GM21825 (cell line): ENCODE measurements at regions not wholly inside any gene's neighbourhood (a gene's known extent, or its start where the extent isn't known, plus 50 kb on each side); places are given as distances from the start of the nearest gene placed in this dataset.
"Not testable (repeated sequence)": the region's sequence is repeated elsewhere in the genome, so short reads cannot be mapped to it uniquely, and the experiment has no call there.

Experiments used
- ATAC-seq: cut with Tn5 transposase; IDR thresholded peaks from one replicate; pipeline ENCODE4 v1.9.1; 2021; ENCODE audit warnings: mild to moderate bottlenecking, moderate library complexity; ENCODE audit not compliant: unreplicated experiment

GRCh38 chr13:81637457-81637856 lies 1296.5 kb upstream of the SPRY2 start:
- no peak for ATAC-seq

- ATAC-seq, result no peak
Measured at GRCh38 chr13:81636120-81636519, 1295.2 kb upstream of the SPRY2 start.

- ATAC-seq, result no peak
Measured at GRCh38 chr13:81615031-81615430, 1274.1 kb upstream of the SPRY2 start.

DNA sequence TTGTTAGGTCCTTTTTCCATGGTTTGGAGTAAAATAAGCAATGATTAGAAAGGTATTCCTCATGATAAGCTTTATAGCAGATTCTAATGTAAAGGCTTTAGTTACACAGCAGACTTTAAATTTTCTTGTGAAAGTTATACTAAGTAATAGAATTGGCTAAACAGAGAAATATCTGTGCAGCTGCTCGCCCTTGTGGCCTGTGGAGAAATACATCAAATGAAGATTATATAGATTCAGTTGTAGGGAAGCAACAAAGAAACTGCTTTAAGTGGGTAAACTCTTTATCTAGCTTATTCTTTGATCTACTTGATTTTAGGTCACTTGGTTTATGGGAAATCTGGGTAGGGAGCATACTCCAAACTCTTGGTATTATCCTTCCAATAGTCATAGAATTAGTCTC lies 1269.7 kb upstream of the SPRY2 start:
- ATAC-seq, result no peak

DNA sequence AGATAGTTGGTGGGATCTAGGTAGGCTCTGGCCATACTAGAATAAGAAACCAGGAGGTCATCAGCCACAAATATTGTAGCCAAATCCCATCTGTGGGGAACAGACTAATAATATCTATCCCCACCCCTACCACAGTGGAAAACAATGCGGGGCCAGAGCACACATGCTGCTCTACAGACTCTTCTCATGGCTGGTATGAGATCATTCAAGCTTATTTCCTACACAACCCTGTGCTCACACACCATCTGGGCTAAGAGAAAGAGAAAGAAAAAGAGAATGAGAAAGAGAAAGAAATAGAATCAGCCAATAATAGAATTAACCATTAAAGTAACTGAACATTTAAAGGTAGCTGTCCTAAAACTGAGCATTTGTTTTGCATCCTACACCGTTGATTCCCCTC lies 1268.4 kb upstream of the SPRY2 start:
- no peak for ATAC-seq

- ATAC-seq, result no peak
Measured at GRCh38 chr13:81606074-81606473, 1265.1 kb upstream of the SPRY2 start.

DNA sequence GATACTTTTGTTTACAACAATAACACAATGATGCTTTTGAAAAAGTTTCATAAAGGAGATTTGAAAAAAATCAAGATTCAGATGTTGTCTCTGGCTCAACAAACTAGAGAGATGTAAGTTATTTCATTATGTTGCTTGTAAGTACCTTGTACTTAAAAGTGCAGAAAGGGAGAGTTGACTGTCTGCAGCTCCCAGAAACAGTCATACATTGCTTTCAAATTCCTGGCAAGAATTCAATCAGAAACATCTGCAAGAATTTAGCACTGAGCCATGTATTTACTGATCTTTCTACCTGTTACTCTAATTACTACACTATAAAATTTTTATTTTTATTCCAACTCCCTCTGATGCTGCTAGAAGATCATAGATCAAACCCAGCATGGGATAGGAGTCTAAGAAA lies 1261.3 kb upstream of the SPRY2 start:
- no peak for ATAC-seq

DNA sequence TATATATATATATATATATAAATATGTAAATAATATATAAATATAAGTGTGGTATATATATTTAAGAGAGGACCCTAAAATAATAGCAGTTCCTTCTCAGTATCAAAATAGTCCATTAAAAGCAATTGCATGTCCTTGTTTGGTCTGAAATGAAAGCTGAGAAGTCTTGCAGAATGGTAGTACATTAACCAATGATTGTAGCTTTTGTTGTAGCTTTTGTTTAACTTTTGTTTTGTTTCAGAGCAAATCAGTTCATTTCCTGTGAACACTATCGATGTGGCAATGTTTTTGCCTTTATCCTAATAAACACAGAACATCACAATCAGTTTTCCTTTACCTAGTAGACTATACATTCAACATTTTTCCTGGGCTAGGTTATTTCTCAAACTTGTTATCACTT lies 1256.2 kb upstream of the SPRY2 start:
- ATAC-seq, result no peak

- ATAC-seq, result no peak
Measured at GRCh38 chr13:81596224-81596753, 1255.4 kb upstream of the SPRY2 start.

DNA sequence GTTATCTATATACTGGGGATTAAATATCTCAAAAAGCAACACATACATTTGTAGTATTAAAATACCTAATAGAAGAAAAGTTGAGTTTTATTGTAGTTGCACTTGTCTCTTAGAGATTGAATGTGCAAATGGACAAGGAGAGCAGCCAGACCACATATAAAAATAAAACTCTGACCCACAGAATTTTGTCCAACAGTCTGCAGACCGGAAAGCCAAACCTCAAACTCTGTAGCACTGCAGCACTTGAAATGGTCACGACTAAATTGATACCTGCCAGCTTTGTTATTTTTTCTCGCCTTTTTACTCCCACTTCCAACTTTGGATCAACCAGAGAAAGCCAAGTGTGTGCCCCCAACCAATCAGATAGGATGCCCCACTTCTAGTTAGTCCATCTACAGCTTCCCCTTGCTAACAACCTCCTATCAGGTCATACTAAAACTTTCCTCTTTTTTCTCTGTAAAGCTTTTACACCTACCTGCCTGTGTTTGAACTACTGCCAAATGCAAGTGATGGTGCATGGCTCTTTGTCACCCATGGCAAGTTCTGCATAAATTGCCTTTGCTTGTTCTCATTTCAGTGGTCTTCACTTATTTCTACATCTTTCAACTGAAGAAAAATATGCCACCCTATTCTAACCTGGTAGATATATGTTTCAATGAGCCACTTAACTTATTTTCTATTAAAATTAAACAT lies 1250.7 kb upstream of the SPRY2 start:
- ATAC-seq, result no peak

- ATAC-seq, result no peak
Measured at GRCh38 chr13:81582381-81582780, 1241.5 kb upstream of the SPRY2 start.

- no peak for ATAC-seq
Measured at GRCh38 chr13:81577601-81578195, 1236.8 kb upstream of the SPRY2 start.

DNA sequence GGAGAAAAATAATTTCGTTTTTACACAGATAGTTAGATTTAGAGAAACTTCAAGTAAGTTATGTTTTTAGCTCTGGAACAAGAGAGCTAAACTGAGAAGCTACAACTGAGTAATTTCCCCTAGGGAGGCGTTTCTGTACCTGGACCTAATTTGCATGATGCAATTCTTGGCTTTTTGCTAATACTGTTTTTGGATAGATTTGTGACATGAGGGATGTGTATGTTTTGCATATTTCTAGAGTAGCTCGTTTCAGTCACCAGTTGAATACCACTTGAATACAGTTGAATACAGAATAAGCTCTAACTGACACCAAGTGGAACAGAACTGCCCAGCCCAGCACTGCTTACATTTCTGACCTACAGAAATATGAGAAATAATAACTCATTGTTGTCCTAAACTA lies 1227.9 kb upstream of the SPRY2 start:
- no peak for ATAC-seq

- no peak for ATAC-seq
Measured at GRCh38 chr13:81565849-81566248, 1224.9 kb upstream of the SPRY2 start.

DNA sequence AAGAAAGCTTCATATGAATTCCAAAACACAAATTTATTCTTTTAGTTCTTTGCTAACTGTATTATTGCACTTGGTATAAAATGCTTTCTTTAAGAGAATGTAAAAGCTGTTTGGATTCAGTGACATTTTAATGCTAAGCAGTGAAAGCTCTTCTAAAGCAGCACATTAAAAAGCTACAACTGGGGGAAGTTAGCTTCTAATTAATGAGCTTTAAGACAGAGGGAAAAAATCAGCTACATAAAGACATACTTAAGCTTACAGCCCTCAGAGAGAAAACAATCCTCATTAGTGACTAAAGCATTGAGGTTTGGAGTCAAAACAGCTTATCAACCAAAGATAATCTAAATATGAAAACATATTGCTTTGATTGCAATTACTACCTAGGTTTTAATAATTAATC lies 1222.2 kb upstream of the SPRY2 start:
- ATAC-seq, result no peak

DNA sequence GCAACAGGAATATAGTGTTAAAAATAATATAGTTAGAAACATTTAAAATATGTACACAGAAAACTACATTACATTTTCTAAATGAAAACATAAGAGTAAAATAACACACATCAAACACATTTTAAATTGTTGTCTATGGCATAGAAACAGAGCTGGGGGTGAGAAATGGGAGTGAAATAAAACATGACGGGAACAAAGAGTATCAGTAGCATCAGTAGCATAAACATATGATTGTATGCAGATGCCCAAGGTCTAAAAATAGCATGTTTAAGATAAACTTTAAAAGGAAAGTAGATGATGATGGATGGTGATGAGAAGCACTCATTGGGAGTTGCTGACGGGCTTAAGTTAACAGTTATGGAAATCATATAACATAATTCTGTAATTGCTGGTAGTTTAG lies 1221.7 kb upstream of the SPRY2 start:
- no peak for ATAC-seq

DNA sequence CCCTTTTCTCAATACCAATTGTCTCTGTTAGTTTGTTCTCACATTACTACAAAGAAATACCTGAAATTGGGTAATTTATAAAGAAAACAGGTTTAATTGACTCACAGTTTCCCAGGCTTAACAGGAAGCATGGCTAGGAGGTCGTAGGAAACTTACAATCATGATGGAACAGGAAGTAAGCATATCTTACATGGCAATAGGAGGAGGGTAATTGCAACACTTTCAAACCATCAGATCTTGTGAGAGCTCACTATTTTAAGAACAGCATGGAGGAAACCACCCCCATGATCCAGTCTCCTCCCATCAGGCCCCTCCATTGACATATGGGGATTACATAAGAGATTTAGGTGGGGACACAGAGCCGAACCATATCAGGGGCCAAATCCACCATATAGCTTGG lies 1210.1 kb upstream of the SPRY2 start:
- no peak for ATAC-seq

GRCh38 chr13:81546294-81546693 lies 1205.4 kb upstream of the SPRY2 start:
- not testable (repeated sequence) for ATAC-seq

DNA sequence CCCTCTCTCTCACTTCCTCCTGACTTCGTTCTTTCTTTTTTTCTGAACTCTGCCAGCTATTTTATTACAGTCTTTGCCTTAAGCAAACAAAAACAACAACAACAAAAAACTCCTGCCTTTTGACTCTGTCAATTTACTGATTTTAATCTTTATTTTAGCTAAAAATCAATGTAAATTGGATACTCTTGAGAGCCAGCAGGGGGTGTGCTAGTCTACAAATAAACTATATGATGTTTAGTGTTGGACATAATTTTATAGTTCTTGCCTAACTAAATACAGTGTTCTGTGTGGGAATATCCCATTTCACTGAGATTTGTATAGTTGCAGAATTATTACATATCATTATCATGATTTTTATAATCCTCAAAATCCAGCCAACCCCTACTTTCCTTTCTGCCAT lies 1199.9 kb upstream of the SPRY2 start:
- no peak for ATAC-seq

DNA sequence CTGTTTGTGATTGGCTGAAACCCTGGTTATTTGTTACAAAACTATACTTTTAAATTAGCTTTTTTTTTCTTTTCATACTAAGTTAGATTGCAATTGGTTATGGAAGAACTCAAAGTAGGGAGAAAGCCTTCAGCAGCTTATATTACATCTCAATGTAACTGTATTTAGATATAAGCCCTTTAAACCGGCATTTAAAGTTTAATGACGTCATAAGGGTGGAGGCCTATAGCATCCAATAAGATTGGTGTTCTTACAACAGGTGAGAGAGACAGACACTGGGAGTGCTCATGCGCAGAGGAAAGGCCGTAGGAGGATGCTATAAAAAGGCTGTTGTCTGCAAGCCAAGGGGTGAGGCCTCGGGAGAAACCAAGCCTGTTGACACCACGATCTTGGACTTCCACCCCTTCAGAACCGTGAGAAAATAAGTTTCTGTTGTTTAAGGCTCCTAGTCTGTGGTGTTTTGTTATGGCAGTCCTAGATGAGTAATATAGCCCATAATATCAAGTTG lies 1198.8 kb upstream of the SPRY2 start:
- no peak for ATAC-seq

- no peak for ATAC-seq
Measured at GRCh38 chr13:81498969-81499368, 1158.0 kb upstream of the SPRY2 start.

DNA sequence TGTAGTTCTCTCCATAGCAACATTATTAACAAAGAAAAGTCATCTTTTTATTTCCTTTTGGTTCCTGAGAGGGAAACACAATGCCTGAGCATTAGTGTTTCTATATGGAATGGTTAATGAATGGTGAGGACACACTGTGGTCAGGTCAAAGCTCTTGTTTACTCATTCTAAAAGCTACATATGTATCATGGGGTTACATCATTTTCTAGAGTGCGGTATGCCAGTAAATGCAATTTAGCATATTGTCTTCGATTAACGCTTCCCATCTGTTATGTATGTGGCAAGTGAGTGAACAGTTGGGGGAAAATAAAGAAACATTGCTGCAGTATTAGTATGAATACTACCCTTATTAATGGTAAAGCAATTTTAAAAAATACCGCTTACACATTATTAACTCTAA lies 1152.2 kb upstream of the SPRY2 start:
- no peak for ATAC-seq

DNA sequence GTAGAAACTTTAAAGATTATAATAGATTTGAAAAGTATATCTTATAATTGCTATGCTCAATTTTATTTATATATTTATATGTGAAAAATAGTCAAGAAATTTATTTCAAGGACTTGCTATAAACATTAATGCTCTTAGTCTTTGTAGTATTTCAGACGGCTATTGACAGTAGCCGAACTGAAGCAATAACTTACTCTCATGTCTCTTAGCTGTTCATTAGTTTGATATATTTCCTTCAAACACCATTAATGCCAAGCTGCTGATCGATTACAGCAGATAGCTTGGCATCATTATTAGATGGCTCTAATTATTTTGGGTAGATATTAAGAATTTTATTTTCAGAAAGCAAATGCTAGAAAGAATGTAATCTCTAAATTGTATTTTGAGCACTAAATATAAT lies 1151.5 kb upstream of the SPRY2 start:
- no peak for ATAC-seq
